HG02798 (cell line): ENCODE measurements at regions not wholly inside any gene's neighbourhood (a gene's known extent, or its start where the extent isn't known, plus 50 kb on each side); places are given as distances from the start of the nearest gene placed in this dataset.
"Not testable (repeated sequence)": the region's sequence is repeated elsewhere in the genome, so short reads cannot be mapped to it uniquely, and the experiment has no call there.

Source experiments
- ATAC-seq: cut with Tn5 transposase; IDR thresholded peaks from one replicate; pipeline ENCODE4 v1.9.1; 2021; ENCODE audit warnings: mild to moderate bottlenecking; ENCODE audit not compliant: unreplicated experiment, poor library complexity

DNA sequence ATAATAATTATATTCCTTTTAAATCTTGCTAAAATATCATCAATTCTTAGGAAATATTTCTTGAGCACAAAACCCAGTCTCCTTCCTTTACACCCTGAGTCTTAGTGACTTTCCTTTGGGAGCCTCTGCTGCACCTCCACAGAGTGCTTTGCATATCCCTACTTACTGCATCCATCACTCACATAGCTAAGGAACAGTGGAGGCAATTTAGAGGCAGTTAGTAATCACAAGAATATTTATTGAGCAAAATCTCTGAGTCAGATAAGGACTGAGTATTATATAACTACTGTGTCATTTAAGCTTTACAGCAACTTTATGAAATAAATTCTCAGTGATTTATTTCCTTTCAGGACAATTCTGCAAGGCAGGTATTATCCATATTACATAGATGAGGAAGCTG is 327.7 kb downstream of the TMX3 start:
- ATAC-seq = no peak

DNA sequence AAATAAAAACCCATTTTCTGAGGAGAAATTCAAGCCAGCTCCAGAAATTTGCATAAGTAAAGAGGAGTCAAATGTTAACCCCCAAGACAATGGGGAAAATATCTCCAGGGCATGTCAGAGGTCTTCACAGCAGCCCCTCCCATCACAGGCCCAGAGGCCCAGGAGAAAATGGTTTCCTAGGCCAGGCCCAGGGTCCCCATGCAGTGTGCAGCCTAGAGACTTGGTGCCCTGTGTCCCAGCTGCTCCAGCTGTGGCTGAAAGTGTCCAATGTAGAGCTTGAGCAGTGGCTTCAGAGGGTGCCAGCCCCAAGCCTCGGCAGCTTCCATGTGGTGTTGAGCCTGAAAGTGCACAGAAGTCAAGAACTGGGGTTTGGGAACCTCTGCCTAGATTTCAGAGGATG is 330.9 kb downstream of the TMX3 start:
- not testable (repeated sequence) for ATAC-seq

DNA sequence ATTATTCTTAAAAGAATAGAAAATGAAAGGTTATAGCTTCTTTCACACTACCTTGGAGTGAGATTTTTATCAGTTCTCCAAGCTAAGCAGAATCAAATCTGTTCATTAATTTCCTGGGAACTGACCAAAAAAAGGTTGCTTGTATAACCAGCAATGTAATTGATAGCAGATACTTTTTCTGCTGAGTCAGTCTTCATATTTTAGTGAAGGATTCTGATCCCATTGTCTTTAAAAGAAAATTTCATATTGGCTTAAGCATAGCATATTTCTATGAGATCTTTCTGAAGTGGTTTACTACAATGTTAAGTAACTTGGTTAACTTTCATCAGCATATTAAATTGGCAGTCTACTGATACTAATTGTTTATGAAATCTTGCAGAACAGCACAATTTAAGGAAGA is 338.0 kb downstream of the TMX3 start:
- ATAC-seq = no peak

- ATAC-seq = no peak
Measured at GRCh38 chr18:68362907-68363306, 352.0 kb downstream of the TMX3 start.

DNA sequence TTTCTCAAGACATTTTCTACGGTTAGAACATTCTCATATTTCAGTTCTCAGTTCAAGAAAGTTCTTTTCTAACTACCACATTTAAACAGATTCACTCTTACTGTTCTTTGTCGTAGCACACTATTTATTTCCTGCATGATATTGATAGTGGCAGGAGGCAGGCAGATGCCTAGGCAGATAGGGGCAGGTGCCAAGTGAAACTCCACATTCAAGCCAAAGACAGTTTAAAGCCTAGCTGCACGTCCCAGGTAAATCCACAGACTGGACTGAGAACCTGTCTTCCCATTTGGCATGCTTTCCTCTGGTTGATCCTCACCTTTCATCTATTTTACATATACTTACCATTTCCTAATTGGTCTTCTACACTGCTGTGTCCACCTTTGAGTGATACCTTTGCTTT is 359.3 kb downstream of the TMX3 start:
- no peak for ATAC-seq

GRCh38 chr18:68354176-68354575 is 360.7 kb downstream of the TMX3 start:
- no peak for ATAC-seq

GRCh38 chr18:68342039-68342659 is 372.8 kb downstream of the TMX3 start:
- ATAC-seq = no peak

DNA sequence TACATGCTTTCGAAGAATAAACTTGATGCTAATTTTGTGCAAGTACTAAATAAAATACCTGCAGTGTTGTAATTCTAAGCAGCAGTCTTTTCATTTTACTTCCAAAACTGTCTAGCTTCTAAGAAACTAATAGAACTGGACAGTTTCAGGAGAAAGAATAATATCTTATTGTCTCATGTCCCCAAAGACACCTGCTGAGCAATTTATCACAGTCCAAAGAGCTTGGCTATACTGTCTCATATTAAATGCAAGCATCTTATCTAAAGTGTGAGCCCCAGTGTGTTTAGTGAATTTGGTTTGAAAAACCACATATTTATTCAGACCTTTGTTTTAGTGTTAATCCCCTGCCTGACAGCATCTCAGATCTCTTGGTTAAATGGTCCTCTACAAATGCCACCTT is 374.3 kb downstream of the TMX3 start:
- no peak for ATAC-seq

DNA sequence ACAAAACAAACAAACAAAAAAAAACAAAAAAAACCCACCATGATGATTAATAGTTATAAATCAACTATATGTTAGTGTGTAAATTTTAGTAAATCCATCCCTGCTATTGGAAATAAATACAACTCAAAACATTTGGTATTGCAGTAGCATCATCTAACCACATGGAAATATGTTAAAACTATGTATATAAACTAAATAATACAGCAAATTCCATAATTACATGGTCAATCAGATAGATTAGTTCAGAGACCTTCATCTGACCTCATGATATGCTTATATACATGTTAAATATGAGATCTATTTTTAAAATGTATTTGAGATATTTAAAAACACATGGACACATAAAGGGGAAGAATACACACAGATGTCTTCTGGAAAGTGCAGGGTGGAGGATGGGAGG is 384.2 kb downstream of the TMX3 start:
- no peak for ATAC-seq

GRCh38 chr18:68323921-68324320 is 391.0 kb downstream of the TMX3 start:
- no peak for ATAC-seq

DNA sequence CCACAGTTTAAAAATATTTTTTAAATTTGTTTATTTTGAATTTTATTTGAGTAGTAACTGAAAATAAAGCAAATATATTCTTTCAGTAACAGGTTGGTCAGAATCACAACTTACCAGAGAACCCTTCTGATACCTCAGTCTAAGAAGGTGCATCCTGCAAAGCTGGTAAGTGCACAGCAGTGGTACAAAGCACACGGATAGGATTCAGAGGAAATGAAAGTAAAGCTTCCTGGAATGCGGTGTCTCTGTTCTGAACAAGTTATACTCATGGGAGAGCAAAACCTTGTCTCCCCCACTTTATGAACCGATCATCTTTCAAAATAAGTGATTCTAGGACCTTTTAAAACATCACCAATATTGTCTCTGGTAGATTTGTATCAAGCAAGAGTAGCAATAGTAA is 398.3 kb downstream of the TMX3 start:
- ATAC-seq = no peak

DNA sequence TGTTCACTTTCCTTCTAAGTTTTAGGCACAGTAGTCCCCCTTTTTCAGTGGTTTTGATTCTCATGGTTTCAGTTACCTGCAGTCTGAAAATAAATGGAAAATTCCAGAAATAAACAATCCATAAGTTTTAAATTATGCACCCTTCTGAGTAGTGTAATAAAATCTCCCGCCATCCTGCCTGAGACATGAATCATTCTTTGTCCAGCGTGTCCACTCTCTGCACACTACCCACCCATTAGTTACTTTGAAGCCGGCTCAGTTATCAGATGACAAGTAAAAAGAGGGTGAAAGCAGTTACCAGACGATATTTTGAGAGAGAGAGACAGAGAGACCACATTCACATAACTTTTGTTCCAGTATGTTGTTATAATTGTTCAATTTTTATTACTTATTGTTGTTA is 400.5 kb downstream of the TMX3 start:
- no peak for ATAC-seq

DNA sequence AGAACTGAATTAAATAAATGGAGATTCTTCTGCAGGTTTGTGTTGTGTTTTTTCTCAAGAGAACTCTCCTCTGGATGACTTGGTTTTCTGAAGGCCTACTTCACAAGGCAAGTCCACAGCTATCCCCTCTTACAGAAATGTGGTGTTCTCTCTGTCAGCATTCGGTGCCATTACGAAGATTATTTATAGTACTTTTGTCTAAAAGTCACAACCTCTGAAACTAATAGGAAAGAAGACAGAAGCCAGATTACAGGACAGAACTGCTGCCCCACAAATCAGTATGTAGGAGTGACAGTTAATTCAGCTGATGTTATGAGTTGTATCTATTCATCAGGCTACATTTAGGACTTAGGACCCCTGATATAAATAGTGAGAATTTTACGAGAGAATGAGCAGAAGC is 413.5 kb downstream of the TMX3 start:
- no peak for ATAC-seq

GRCh38 chr18:68299906-68300305 is 415.0 kb downstream of the TMX3 start:
- no peak for ATAC-seq

DNA sequence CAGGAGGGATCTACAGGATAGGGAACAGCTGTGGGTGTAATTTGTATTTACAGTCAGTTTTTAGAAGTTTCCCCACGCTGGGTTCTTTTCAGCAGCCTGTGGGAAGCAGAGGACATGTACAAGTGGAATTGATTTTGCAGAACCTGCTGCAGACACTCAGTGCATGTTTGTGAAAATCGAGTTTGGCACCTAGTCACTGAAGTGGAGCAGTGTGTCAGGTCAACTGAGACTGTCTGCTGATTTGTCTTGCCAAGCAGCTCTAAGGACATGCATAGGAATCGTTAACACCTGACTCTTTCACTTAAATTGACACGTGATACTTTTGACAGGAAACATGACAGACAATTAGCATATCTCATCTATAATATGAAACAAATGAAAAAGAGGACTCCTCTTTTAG is 416.6 kb downstream of the TMX3 start:
- no peak for ATAC-seq

- no peak for ATAC-seq
Measured at GRCh38 chr18:68288408-68288807, 426.5 kb downstream of the TMX3 start.

DNA sequence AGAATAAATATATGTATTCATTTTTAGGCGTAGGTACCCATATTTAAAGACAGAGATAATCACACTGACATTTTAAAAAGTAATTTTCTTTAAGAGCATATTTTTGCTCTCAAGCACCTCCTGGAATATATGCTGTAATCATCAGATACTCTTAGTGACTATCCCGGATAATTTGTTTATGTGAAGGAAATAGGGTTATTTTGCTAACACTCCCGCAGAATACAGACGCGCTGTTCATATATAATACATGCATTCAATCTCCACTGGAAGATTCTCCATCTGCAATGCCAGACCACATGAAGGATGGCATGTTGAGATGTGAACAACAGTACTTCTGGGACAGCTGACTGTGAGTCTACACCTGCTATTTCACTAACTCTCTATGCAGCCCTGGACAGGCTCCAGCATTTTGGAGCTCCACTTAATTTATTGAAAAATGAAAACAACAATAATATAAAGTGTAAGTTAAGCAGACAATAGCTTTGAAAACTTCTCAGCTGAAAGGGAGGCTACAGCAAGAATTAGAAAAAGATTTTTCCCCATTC is 430.6 kb downstream of the TMX3 start:
- no peak for ATAC-seq

GRCh38 chr18:68283834-68284233 is 431.1 kb downstream of the TMX3 start:
- ATAC-seq = no peak

- no peak for ATAC-seq
Measured at GRCh38 chr18:68282232-68282631, 432.7 kb downstream of the TMX3 start.

DNA sequence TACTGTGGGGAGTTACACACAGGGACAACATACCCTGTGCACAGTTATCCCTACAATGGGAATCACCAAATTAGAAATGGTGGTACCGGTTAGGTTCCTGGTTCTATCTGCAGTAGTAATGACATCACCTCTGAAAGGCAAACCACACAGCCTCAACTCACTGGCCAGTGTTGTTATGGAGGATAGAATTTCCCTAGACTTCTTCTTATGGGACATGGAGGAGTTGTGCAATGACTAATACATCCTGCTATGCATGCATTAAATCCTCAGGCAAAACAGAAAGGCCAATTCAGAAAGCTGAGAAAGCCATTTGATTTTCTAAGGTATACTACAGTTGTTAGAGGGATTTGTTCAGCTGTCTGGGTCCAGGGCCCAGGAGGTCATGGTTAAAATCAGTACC is 439.3 kb downstream of the TMX3 start:
- no peak for ATAC-seq

GRCh38 chr18:68270017-68270416 is 444.9 kb downstream of the TMX3 start:
- ATAC-seq = no peak

- no peak for ATAC-seq
Measured at GRCh38 chr18:68267583-68267982, 447.3 kb downstream of the TMX3 start.

GRCh38 chr18:68263481-68263880 is 451.4 kb downstream of the TMX3 start:
- no peak for ATAC-seq
